WI38 (cell line): ENCODE measurements at regions not wholly inside any gene's neighbourhood (a gene's known extent, or its start where the extent isn't known, plus 50 kb on each side); places are given as distances from the start of the nearest gene placed in this dataset.
"Not testable (repeated sequence)": the region's sequence is repeated elsewhere in the genome, so short reads cannot be mapped to it uniquely, and the experiment has no call there.

Experiments
- H3K4me3 ChIP-seq: 2 replicates; pipeline ENCODE4 v1.5.1; 2011; ENCODE audit warnings: low read depth, mild to moderate bottlenecking, control low read depth, low read length
- CTCF ChIP-seq: IDR thresholded peaks from 2 replicates; pipeline ENCODE4 v1.5.1; 2012; ENCODE audit warnings: low read depth, mild to moderate bottlenecking, control low read depth, low read length

GRCh38 chr10:107542607-107543006, 378.1 kb upstream of the SORCS1 start:
- TF ChIP-seq CTCF: no peak
- H3K4me3 ChIP-seq: no peak overlapping the region

GRCh38 chr10:107542016-107542415, 377.5 kb upstream of the SORCS1 start:
- no peak for TF ChIP-seq CTCF
- no peak overlapping the region for H3K4me3 ChIP-seq

GRCh38 chr10:107540981-107541380, 376.5 kb upstream of the SORCS1 start:
- no peak for TF ChIP-seq CTCF
- H3K4me3 ChIP-seq: no peak overlapping the region

GRCh38 chr10:107529350-107529749, 364.8 kb upstream of the SORCS1 start:
- H3K4me3 ChIP-seq: no peak overlapping the region
- no peak for TF ChIP-seq CTCF

GRCh38 chr10:107520348-107520747, 355.8 kb upstream of the SORCS1 start:
- H3K4me3 ChIP-seq: no peak overlapping the region
- no peak for TF ChIP-seq CTCF

GRCh38 chr10:107517811-107518210, 353.3 kb upstream of the SORCS1 start:
- no peak for TF ChIP-seq CTCF
- H3K4me3 ChIP-seq: no peak overlapping the region

GRCh38 chr10:107516349-107516748, 351.8 kb upstream of the SORCS1 start:
- TF ChIP-seq CTCF: no peak
- no peak overlapping the region for H3K4me3 ChIP-seq

- not testable (repeated sequence) for H3K4me3 ChIP-seq
Observed at GRCh38 chr10:107504011-107504410, 339.5 kb upstream of the SORCS1 start.
